NT2/D1 (cell line): ENCODE measurements at regions not wholly inside any gene's neighbourhood (a gene's known extent, or its start where the extent isn't known, plus 50 kb on each side); places are given as distances from the start of the nearest gene placed in this dataset.

Experiments
- SUZ12 ChIP-seq: IDR thresholded peaks from 2 replicates; pipeline ENCODE4 v1.6.1; 2011; ENCODE audit not compliant: insufficient read length, insufficient read depth; ENCODE audit errors: extremely low read depth
- YY1 ChIP-seq: IDR thresholded peaks from 2 replicates; pipeline ENCODE4 v1.6.1; 2011; ENCODE audit not compliant: insufficient read length, insufficient read depth
- ZNF274 ChIP-seq: IDR thresholded peaks from 2 replicates; pipeline ENCODE4 v1.6.1; 2011; ENCODE audit warnings: mild to moderate bottlenecking, low read depth, low read length

- TF ChIP-seq YY1 (no peak), ZNF274 (no peak), SUZ12 (no peak)
Measured at GRCh38 chr9:87116492-87116891, 169.2 kb upstream of the GAS1 start.
